MM.1S (cell line): ENCODE measurements at regions not wholly inside any gene's neighbourhood (a gene's known extent, or its start where the extent isn't known, plus 50 kb on each side); places are given as distances from the start of the nearest gene placed in this dataset.

Experiments used
- DNase-seq: peaks from one replicate; pipeline ENCODE4 v3.0.0-alpha.2; 2015
- H2AFZ ChIP-seq: fragments of 300-600 bp; sonication (generic); 2 replicates; pipeline ENCODE4 v1.6.0; 2016; ENCODE audit warnings: antibody characterized with exemption, low read length
- H3F3A ChIP-seq: fragments of 300-600 bp; sonication (generic); 2 replicates; pipeline ENCODE4 v1.6.1; 2016; ENCODE audit warnings: mild to moderate bottlenecking, antibody characterized with exemption, low read length, moderate library complexity, mixed read lengths; ENCODE audit not compliant: insufficient read depth
- H3K27ac ChIP-seq: fragments of 300-600 bp; sonication (generic); 2 replicates; pipeline ENCODE4 v1.5.1; 2016; ENCODE audit warnings: mild to moderate bottlenecking, low read length
- H3K27me3 ChIP-seq: fragments of 300-600 bp; sonication (generic); replicated peaks from 2 replicates; pipeline ENCODE4 v1.6.0; 2016; ENCODE audit warnings: low read length; ENCODE audit not compliant: insufficient read depth
- H3K36me3 ChIP-seq: fragments of 300-600 bp; sonication (generic); replicated peaks from 2 replicates; pipeline ENCODE4 v1.6.1; 2016; ENCODE audit warnings: mild to moderate bottlenecking, low read length, mixed read lengths; ENCODE audit not compliant: insufficient read depth
- H3K4me1 ChIP-seq: fragments of 300-600 bp; sonication (generic); 2 replicates; pipeline ENCODE4 v1.6.1; 2016; ENCODE audit warnings: low read length, mixed read lengths
- H3K4me2 ChIP-seq: fragments of 300-600 bp; sonication (generic); 2 replicates; pipeline ENCODE4 v1.6.0; 2016; ENCODE audit warnings: low read depth, low read length
- H3K4me3 ChIP-seq: fragments of 300-600 bp; sonication (generic); 2 replicates; pipeline ENCODE4 v1.5.1; 2016; ENCODE audit warnings: low read length, mixed read lengths
- H3K79me2 ChIP-seq: fragments of 300-600 bp; sonication (generic); 2 replicates; pipeline ENCODE4 v1.6.1; 2016; ENCODE audit warnings: mixed run types, low read length, mixed read lengths
- H3K9ac ChIP-seq: fragments of 300-600 bp; sonication (generic); 2 replicates; pipeline ENCODE4 v1.6.1; 2016; ENCODE audit warnings: low read length, mixed read lengths
- H3K9me2 ChIP-seq: fragments of 300-600 bp; sonication (generic); replicated peaks from 2 replicates; pipeline ENCODE4 v1.6.1; 2016; ENCODE audit warnings: mild to moderate bottlenecking, low read length, mixed read lengths; ENCODE audit not compliant: insufficient read depth
- H3K9me3 ChIP-seq: fragments of 300-600 bp; sonication (generic); replicated peaks from 2 replicates; pipeline ENCODE4 v1.6.1; 2016; ENCODE audit warnings: mild to moderate bottlenecking, low read length, mixed read lengths; ENCODE audit not compliant: insufficient read depth
- H4K20me1 ChIP-seq: fragments of 300-600 bp; sonication (generic); 2 replicates; pipeline ENCODE4 v1.6.1; 2016; ENCODE audit warnings: mild to moderate bottlenecking, low read length, moderate library complexity, mixed read lengths; ENCODE audit not compliant: insufficient read depth
- EZH2 ChIP-seq: fragments of 300-600 bp; sonication (generic); optimal IDR thresholded peaks from 2 replicates; pipeline ENCODE3; 2017; ENCODE audit warnings: low read depth, mild to moderate bottlenecking, antibody characterized with exemption, low read length, mixed read lengths
- EZH2phosphoT487 ChIP-seq: fragments of 300-600 bp; sonication (generic); IDR thresholded peaks from 2 replicates; pipeline ENCODE4 v1.6.1; 2018; ENCODE audit warnings: antibody characterized with exemption, low read length
- TF ChIP-seq, protein P1 (sequence below): fragments of 300-600 bp; sonication (generic); IDR thresholded peaks from 2 replicates; pipeline ENCODE4 v1.5.1; 2016; ENCODE audit warnings: antibody characterized with exemption, low read length, mixed read lengths

DNA sequence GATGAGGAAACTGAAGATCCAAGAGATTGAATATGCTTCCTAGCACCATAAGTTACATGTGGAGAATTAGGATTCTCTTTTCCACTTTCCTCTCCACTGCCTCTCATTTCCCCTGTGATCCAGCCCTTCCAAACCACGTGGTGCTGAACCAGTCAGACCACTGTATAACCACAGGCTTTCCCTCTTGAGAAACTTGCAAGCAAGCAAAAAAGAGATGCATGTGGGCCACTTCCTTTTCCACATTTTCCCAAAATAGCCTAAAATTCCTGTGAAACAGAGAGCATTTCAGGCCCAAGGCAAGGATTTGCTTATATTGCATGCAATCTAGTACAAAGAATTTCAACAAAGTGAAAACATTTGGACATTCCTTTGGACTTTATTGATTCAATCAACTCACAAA lies 59.3 kb upstream of the KSR1 start:
- no peaks in the 10 kb centered on the region for H3F3A ChIP-seq
- H4K20me1 ChIP-seq: no peaks in the 10 kb centered on the region
- DNase-seq: no peak
- no peak overlapping the region for H3K27ac ChIP-seq
- H3K4me2 ChIP-seq: no peak overlapping the region
- H3K9ac ChIP-seq: no peak overlapping the region
- no peak overlapping the region for H2AFZ ChIP-seq
- no peak overlapping the region for H3K4me3 ChIP-seq
- TF ChIP-seq, protein P1, sequence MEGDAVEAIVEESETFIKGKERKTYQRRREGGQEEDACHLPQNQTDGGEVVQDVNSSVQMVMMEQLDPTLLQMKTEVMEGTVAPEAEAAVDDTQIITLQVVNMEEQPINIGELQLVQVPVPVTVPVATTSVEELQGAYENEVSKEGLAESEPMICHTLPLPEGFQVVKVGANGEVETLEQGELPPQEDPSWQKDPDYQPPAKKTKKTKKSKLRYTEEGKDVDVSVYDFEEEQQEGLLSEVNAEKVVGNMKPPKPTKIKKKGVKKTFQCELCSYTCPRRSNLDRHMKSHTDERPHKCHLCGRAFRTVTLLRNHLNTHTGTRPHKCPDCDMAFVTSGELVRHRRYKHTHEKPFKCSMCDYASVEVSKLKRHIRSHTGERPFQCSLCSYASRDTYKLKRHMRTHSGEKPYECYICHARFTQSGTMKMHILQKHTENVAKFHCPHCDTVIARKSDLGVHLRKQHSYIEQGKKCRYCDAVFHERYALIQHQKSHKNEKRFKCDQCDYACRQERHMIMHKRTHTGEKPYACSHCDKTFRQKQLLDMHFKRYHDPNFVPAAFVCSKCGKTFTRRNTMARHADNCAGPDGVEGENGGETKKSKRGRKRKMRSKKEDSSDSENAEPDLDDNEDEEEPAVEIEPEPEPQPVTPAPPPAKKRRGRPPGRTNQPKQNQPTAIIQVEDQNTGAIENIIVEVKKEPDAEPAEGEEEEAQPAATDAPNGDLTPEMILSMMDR: no peak
- TF ChIP-seq EZH2: no peak
- no peak for TF ChIP-seq EZH2phosphoT487
- H3K27me3 ChIP-seq: no peaks in the 10 kb centered on the region
- no peaks in the 10 kb centered on the region for H3K9me2 ChIP-seq
- no peaks in the 10 kb centered on the region for H3K36me3 ChIP-seq
- H3K9me3 ChIP-seq: no peaks in the 10 kb centered on the region
- no peaks in the 10 kb centered on the region for H3K4me1 ChIP-seq
- H3K79me2 ChIP-seq: no peaks in the 10 kb centered on the region

DNA sequence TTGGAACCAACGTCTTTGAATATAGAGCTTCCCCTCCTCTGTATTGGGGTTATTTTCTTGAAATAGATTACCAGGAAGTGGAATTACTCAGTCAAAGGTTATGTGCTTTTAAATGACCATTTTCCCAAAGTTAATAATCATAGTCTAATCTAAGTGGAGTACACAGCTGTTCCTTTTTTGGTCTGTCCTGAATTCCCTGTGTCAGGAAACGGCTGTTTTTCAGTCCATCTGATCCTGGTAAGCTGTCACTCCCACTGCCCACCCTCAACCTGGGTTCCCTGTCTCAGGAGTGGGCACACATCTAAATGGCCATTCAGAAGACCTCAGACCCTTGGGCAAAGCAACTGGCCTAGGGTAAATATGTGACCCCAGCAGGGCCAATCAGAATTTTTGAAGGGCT lies 57.6 kb upstream of the KSR1 start:
- no peak for DNase-seq
- Histone ChIP-seq H3K79me2 (no peaks in the 10 kb centered on the region), H4K20me1 (no peaks in the 10 kb centered on the region), H3K4me2 (no peak overlapping the region), H3K9me3 (no peaks in the 10 kb centered on the region), H3K27ac (no peak overlapping the region), H3K9ac (no peak overlapping the region), H3K4me3 (no peak overlapping the region), H3K27me3 (no peaks in the 10 kb centered on the region), H3K9me2 (no peaks in the 10 kb centered on the region), H3F3A (no peaks in the 10 kb centered on the region), H2AFZ (no peak overlapping the region), H3K36me3 (no peaks in the 10 kb centered on the region), H3K4me1 (no peaks in the 10 kb centered on the region)
- TF ChIP-seq EZH2: no peak
- TF ChIP-seq EZH2phosphoT487: no peak
- TF ChIP-seq, protein P1: no peak

DNA sequence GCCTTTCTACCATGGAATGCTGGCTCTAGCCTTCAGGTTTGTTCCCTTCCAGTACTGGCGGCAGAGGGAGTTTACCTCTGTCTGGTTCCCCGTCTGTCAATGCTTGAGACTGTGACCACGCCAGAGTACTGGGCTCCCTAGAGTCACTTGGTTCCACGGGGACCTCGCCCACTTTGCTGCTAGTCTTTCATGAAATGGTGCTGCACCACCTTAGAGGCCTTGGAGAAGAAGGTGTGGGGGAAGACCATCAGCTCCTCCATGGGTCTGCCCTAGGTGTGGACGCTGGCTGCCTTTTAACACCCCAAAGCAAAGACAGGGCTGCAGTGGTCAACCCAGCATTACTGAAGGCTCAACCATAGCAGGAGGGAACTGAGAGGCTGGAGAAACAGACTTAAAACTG lies 55.3 kb upstream of the KSR1 start:
- H3K9me2 ChIP-seq: no peaks in the 10 kb centered on the region
- H4K20me1 ChIP-seq: no peaks in the 10 kb centered on the region
- DNase-seq: no peak
- H3K4me2 ChIP-seq: no peak overlapping the region
- H3K36me3 ChIP-seq: no peaks in the 10 kb centered on the region
- no peaks in the 10 kb centered on the region for H3K9me3 ChIP-seq
- no peak overlapping the region for H3K27ac ChIP-seq
- H3F3A ChIP-seq: no peaks in the 10 kb centered on the region
- TF ChIP-seq EZH2: no peak
- H3K79me2 ChIP-seq: no peaks in the 10 kb centered on the region
- no peaks in the 10 kb centered on the region for H3K4me1 ChIP-seq
- H2AFZ ChIP-seq: no peak overlapping the region
- no peak overlapping the region for H3K4me3 ChIP-seq
- H3K27me3 ChIP-seq: no peaks in the 10 kb centered on the region
- H3K9ac ChIP-seq: no peak overlapping the region

DNA sequence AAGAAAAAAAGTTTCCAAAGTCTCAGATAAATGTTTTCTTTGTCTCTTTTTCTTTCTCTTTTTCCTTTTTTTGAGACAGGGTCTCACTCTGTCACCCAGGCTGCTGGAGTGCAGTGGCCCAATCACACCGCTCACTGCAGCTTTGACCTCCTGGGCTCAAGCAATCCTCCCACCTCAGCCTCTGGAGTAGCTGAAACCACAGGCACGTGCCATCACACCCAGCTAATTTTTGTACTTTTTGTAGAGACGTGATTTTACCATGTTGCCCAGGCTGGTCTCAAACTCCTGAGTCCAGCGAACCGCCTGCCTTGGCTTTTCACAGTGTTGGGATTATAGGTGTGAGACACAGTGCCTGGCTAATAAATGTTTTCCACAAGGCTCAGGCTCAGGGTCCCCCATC lies 53.3 kb upstream of the KSR1 start:
- no peak overlapping the region for H3K27ac ChIP-seq
- H4K20me1 ChIP-seq: no peaks in the 10 kb centered on the region
- no peaks in the 10 kb centered on the region for H3K9me2 ChIP-seq
- no peak overlapping the region for H3K4me2 ChIP-seq
- H2AFZ ChIP-seq: no peak overlapping the region
- TF ChIP-seq EZH2 (no peak), EZH2phosphoT487 (no peak)
- TF ChIP-seq, protein P1: no peak
- H3K4me1 ChIP-seq: no peaks in the 10 kb centered on the region
- no peaks in the 10 kb centered on the region for H3F3A ChIP-seq
- no peaks in the 10 kb centered on the region for H3K79me2 ChIP-seq
- H3K4me3 ChIP-seq: no peak overlapping the region
- no peak for DNase-seq
- H3K9ac ChIP-seq: no peak overlapping the region
- no peaks in the 10 kb centered on the region for H3K9me3 ChIP-seq
- H3K36me3 ChIP-seq: no peaks in the 10 kb centered on the region
- no peaks in the 10 kb centered on the region for H3K27me3 ChIP-seq
